HPDE6-E6E7 (cell line): ENCODE measurements at regions not wholly inside any gene's neighbourhood (a gene's known extent, or its start where the extent isn't known, plus 50 kb on each side); places are given as distances from the start of the nearest gene placed in this dataset.

Experiments
- DNase-seq: peaks from one replicate; pipeline ENCODE4 v3.0.0; 2011; ENCODE audit warnings: missing footprints; ENCODE audit errors: extremely low spot score

GRCh38 chr10:126783806-126784557, 113.5 kb upstream of the C10orf90 start:
- DNase-seq: no peak

GRCh38 chr10:126787201-126787600, 116.7 kb upstream of the C10orf90 start:
- no peak for DNase-seq

- DNase-seq: no peak
Measured at GRCh38 chr10:126795318-126795717, 109.9 kb upstream of the DOCK1 start.

GRCh38 chr10:126798649-126799048, 106.6 kb upstream of the DOCK1 start:
- DNase-seq: no peak

GRCh38 chr10:126803394-126803793, 101.8 kb upstream of the DOCK1 start:
- no peak for DNase-seq

- DNase-seq: no peak
Measured at GRCh38 chr10:126804396-126804795, 100.8 kb upstream of the DOCK1 start.

GRCh38 chr10:126806498-126806897, 98.7 kb upstream of the DOCK1 start:
- no peak for DNase-seq

- DNase-seq: no peak
Measured at GRCh38 chr10:126806991-126807702, 98.1 kb upstream of the DOCK1 start.

- DNase-seq: no peak
Measured at GRCh38 chr10:126808103-126808502, 97.1 kb upstream of the DOCK1 start.

GRCh38 chr10:126813432-126813831, 91.8 kb upstream of the DOCK1 start:
- DNase-seq: no peak

- no peak for DNase-seq
Measured at GRCh38 chr10:126833542-126833941, 71.7 kb upstream of the DOCK1 start.

GRCh38 chr10:126836009-126836408, 69.2 kb upstream of the DOCK1 start:
- DNase-seq: no peak

GRCh38 chr10:126838316-126838715, 66.9 kb upstream of the DOCK1 start:
- DNase-seq: no peak

- DNase-seq: no peak
Measured at GRCh38 chr10:126839094-126839761, 66.0 kb upstream of the DOCK1 start.

GRCh38 chr10:126840576-126841135, 64.6 kb upstream of the DOCK1 start:
- no peak for DNase-seq

- DNase-seq: no peak
Measured at GRCh38 chr10:126841341-126841895, 63.8 kb upstream of the DOCK1 start.

- DNase-seq: no peak
Measured at GRCh38 chr10:126842356-126842755, 62.9 kb upstream of the DOCK1 start.

GRCh38 chr10:126842836-126843235, 62.4 kb upstream of the DOCK1 start:
- DNase-seq: no peak

GRCh38 chr10:126843299-126843934, 61.8 kb upstream of the DOCK1 start:
- DNase-seq: no peak

GRCh38 chr10:126844406-126844805, 60.8 kb upstream of the DOCK1 start:
- no peak for DNase-seq

GRCh38 chr10:126846469-126846868, 58.8 kb upstream of the DOCK1 start:
- no peak for DNase-seq

- no peak for DNase-seq
Measured at GRCh38 chr10:126846959-126847358, 58.3 kb upstream of the DOCK1 start.
